NCI-H2081 treated with DMSO at 0.1 percent for 48 hours (cell line): ENCODE measurements at regions not wholly inside any gene's neighbourhood (a gene's known extent, or its start where the extent isn't known, plus 50 kb on each side); places are given as distances from the start of the nearest gene placed in this dataset.
"Not testable (repeated sequence)": the region's sequence is repeated elsewhere in the genome, so short reads cannot be mapped to it uniquely, and the experiment has no call there.

ENCODE experiments used
- DNase-seq: peaks from one replicate; lab custom pipeline; 2025; lab: John Stamatoyannopoulos, UW

- DNase-seq = no peak
Observed at GRCh38 chr7:33784000-33784399, 121.3 kb upstream of the BMPER start.

- no peak for DNase-seq
Observed at GRCh38 chr7:33788531-33788930, 116.8 kb upstream of the BMPER start.

GRCh38 chr7:33789871-33790630 lies 115.3 kb upstream of the BMPER start:
- DNase-seq = no peak

- no peak for DNase-seq
Observed at GRCh38 chr7:33790746-33791145, 114.6 kb upstream of the BMPER start.

- no peak for DNase-seq
Observed at GRCh38 chr7:33792041-33792440, 113.3 kb upstream of the BMPER start.

GRCh38 chr7:33792547-33793105 lies 112.7 kb upstream of the BMPER start:
- peak; percentile 74 for DNase-seq

- no peak for DNase-seq
Observed at GRCh38 chr7:33793616-33794015, 111.7 kb upstream of the BMPER start.

- DNase-seq = no peak
Observed at GRCh38 chr7:33794419-33794818, 110.9 kb upstream of the BMPER start.

GRCh38 chr7:33794959-33795358 lies 110.4 kb upstream of the BMPER start:
- no peak for DNase-seq

- DNase-seq = no peak
Observed at GRCh38 chr7:33796538-33796937, 108.8 kb upstream of the BMPER start.

- DNase-seq = not testable (repeated sequence)
Observed at GRCh38 chr7:33797512-33797911, 107.8 kb upstream of the BMPER start.

GRCh38 chr7:33798686-33799325 lies 106.5 kb upstream of the BMPER start:
- DNase-seq = no peak

GRCh38 chr7:33799766-33800165 lies 105.6 kb upstream of the BMPER start:
- DNase-seq = no peak

- no peak for DNase-seq
Observed at GRCh38 chr7:33802600-33802999, 102.7 kb upstream of the BMPER start.

- no peak for DNase-seq
Observed at GRCh38 chr7:33804140-33804660, 101.1 kb upstream of the BMPER start.

- DNase-seq = no peak
Observed at GRCh38 chr7:33805630-33806233, 99.6 kb upstream of the BMPER start.

GRCh38 chr7:33806298-33807154 lies 98.8 kb upstream of the BMPER start:
- no peak for DNase-seq

- DNase-seq = no peak
Observed at GRCh38 chr7:33807155-33807530, 98.2 kb upstream of the BMPER start.

- DNase-seq = no peak
Observed at GRCh38 chr7:33807779-33808482, 97.4 kb upstream of the BMPER start.

- no peak for DNase-seq
Observed at GRCh38 chr7:33809228-33809627, 96.1 kb upstream of the BMPER start.

GRCh38 chr7:33810356-33810755 lies 95.0 kb upstream of the BMPER start:
- no peak for DNase-seq
